ENCODE measurements at regions not wholly inside any gene's neighbourhood (a gene's known extent, or its start where the extent isn't known, plus 50 kb on each side); places are given as distances from the start of the nearest gene placed in this dataset.

GRCh38 chr16:73485880-73486279 lies 438.0 kb upstream of the ZFHX3 start:
- no peak overlapping the region for H3K27ac Mint-ChIP-seq
- no peak overlapping the region for H3K4me2 ChIP-seq
- H3K36me3 ChIP-seq (ENCODE audit: insufficient read depth) = no peaks in the 10 kb centered on the region
- peaks cover 8% of the 10 kb centered on the region for H3K27me3 Mint-ChIP-seq (ENCODE audit: insufficient read depth, low read depth, poor library complexity)
- ATAC-seq (no peak), DNase-seq (ENCODE audit: low spot score) (no peak)
- H2AFZ ChIP-seq = peak overlapping the region; percentile 29; the same call in 1 of the 2 replicates
- H3K9me2 ChIP-seq (ENCODE audit: insufficient read depth) = peaks cover 13% of the 10 kb centered on the region
- H3K9me3 Mint-ChIP-seq = no peaks in the 10 kb centered on the region
- H3K27ac ChIP-seq (ENCODE audit: low read depth) = no peak overlapping the region
- H4K20me1 ChIP-seq (replicated peaks; ENCODE audit: insufficient read depth) = no peaks in the 10 kb centered on the region
- H3K4me1 ChIP-seq (ENCODE audit: insufficient read depth) = peaks cover 26% of the 10 kb centered on the region
- H3K79me2 ChIP-seq (replicated peaks; ENCODE audit: insufficient read depth) = no peaks in the 10 kb centered on the region
- H3F3A ChIP-seq (replicated peaks; ENCODE audit: low read depth) = no peaks in the 10 kb centered on the region
- no peaks in the 10 kb centered on the region for H3K36me3 Mint-ChIP-seq (ENCODE audit: low read depth)
- TF ChIP-seq CREB1 (CRISPR knock-in tag; IDR thresholded peaks at IDR 0.05; ENCODE audit: low read depth) (no peak), JUNB (IDR thresholded peaks at IDR 0.05; ENCODE audit: unreplicated experiment) (no peak), EZH2 (IDR thresholded peaks at IDR 0.05; ENCODE audit: low read depth, unreplicated experiment) (no peak), STAT1 (IDR thresholded peaks at IDR 0.05; ENCODE audit: unreplicated experiment) (no peak), NANOG (IDR thresholded peaks at IDR 0.05; ENCODE audit: borderline replicate concordance) (no peak), ZNF331 (CRISPR knock-in tag; IDR thresholded peaks at IDR 0.05; ENCODE audit: low read depth) (no peak), REST (IDR thresholded peaks at IDR 0.05; ENCODE audit: unreplicated experiment) (no peak), EZH2phosphoT487 (IDR thresholded peaks at IDR 0.05; ENCODE audit: unreplicated experiment) (no peak), ZNF114 (CRISPR knock-in tag; IDR thresholded peaks at IDR 0.05) (no peak), POLR2AphosphoS5 (IDR thresholded peaks at IDR 0.05; ENCODE audit: low read depth) (no peak)
- TF ChIP-seq, protein P1, sequence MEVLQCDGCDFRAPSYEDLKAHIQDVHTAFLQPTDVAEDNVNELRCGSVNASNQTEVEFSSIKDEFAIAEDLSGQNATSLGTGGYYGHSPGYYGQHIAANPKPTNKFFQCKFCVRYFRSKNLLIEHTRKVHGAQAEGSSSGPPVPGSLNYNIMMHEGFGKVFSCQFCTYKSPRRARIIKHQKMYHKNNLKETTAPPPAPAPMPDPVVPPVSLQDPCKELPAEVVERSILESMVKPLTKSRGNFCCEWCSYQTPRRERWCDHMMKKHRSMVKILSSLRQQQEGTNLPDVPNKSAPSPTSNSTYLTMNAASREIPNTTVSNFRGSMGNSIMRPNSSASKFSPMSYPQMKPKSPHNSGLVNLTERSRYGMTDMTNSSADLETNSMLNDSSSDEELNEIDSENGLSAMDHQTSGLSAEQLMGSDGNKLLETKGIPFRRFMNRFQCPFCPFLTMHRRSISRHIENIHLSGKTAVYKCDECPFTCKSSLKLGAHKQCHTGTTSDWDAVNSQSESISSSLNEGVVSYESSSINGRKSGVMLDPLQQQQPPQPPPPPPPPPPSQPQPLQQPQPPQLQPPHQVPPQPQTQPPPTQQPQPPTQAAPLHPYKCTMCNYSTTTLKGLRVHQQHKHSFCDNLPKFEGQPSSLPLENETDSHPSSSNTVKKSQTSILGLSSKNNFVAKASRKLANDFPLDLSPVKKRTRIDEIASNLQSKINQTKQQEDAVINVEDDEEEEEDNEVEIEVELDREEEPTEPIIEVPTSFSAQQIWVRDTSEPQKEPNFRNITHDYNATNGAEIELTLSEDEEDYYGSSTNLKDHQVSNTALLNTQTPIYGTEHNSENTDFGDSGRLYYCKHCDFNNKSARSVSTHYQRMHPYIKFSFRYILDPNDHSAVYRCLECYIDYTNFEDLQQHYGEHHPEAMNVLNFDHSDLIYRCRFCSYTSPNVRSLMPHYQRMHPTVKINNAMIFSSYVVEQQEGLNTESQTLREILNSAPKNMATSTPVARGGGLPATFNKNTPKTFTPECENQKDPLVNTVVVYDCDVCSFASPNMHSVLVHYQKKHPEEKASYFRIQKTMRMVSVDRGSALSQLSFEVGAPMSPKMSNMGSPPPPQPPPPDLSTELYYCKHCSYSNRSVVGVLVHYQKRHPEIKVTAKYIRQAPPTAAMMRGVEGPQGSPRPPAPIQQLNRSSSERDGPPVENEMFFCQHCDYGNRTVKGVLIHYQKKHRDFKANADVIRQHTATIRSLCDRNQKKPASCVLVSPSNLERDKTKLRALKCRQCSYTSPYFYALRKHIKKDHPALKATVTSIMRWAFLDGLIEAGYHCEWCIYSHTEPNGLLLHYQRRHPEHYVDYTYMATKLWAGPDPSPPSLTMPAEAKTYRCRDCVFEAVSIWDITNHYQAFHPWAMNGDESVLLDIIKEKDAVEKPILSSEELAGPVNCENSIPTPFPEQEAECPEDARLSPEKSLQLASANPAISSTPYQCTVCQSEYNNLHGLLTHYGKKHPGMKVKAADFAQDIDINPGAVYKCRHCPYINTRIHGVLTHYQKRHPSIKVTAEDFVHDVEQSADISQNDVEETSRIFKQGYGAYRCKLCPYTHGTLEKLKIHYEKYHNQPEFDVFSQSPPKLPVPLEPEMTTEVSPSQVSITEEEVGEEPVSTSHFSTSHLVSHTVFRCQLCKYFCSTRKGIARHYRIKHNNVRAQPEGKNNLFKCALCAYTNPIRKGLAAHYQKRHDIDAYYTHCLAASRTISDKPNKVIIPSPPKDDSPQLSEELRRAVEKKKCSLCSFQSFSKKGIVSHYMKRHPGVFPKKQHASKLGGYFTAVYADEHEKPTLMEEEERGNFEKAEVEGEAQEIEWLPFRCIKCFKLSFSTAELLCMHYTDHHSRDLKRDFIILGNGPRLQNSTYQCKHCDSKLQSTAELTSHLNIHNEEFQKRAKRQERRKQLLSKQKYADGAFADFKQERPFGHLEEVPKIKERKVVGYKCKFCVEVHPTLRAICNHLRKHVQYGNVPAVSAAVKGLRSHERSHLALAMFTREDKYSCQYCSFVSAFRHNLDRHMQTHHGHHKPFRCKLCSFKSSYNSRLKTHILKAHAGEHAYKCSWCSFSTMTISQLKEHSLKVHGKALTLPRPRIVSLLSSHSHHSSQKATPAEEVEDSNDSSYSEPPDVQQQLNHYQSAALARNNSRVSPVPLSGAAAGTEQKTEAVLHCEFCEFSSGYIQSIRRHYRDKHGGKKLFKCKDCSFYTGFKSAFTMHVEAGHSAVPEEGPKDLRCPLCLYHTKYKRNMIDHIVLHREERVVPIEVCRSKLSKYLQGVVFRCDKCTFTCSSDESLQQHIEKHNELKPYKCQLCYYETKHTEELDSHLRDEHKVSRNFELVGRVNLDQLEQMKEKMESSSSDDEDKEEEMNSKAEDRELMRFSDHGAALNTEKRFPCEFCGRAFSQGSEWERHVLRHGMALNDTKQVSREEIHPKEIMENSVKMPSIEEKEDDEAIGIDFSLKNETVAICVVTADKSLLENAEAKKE (CRISPR knock-in tag; IDR thresholded peaks at IDR 0.05) = no peak
- TF ChIP-seq, protein P2, sequence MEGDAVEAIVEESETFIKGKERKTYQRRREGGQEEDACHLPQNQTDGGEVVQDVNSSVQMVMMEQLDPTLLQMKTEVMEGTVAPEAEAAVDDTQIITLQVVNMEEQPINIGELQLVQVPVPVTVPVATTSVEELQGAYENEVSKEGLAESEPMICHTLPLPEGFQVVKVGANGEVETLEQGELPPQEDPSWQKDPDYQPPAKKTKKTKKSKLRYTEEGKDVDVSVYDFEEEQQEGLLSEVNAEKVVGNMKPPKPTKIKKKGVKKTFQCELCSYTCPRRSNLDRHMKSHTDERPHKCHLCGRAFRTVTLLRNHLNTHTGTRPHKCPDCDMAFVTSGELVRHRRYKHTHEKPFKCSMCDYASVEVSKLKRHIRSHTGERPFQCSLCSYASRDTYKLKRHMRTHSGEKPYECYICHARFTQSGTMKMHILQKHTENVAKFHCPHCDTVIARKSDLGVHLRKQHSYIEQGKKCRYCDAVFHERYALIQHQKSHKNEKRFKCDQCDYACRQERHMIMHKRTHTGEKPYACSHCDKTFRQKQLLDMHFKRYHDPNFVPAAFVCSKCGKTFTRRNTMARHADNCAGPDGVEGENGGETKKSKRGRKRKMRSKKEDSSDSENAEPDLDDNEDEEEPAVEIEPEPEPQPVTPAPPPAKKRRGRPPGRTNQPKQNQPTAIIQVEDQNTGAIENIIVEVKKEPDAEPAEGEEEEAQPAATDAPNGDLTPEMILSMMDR (conservative IDR thresholded peaks at IDR 0.05; ENCODE audit: low read depth in 2 of 2) = no peak
- TF ChIP-seq, protein P3, sequence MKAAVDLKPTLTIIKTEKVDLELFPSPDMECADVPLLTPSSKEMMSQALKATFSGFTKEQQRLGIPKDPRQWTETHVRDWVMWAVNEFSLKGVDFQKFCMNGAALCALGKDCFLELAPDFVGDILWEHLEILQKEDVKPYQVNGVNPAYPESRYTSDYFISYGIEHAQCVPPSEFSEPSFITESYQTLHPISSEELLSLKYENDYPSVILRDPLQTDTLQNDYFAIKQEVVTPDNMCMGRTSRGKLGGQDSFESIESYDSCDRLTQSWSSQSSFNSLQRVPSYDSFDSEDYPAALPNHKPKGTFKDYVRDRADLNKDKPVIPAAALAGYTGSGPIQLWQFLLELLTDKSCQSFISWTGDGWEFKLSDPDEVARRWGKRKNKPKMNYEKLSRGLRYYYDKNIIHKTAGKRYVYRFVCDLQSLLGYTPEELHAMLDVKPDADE (IDR thresholded peaks at IDR 0.05) = no peak
- H3K27me3 ChIP-seq (ENCODE audit: insufficient read depth) = no peaks in the 10 kb centered on the region
- H3K4me3 ChIP-seq = no peak overlapping the region
- peaks cover 36% of the 10 kb centered on the region for H3K4me1 Mint-ChIP-seq
- no peak overlapping the region for H3K4me3 Mint-ChIP-seq
